K562 (cell line): ENCODE measurements at regions not wholly inside any gene's neighbourhood (a gene's known extent, or its start where the extent isn't known, plus 50 kb on each side); places are given as distances from the start of the nearest gene placed in this dataset.

ENCODE experiments used
- ATAC-seq: fragments of 200-7000 bp; cut with Tn5 transposase; 3 replicates; pipeline ENCODE4 v1.9.1; 2020; ENCODE audit warnings: moderate library complexity
- BruUV-seq: library from RNA; stranded (reverse); fragments of 400-500 nt; replicated peaks from 2 replicates; lab custom pipeline; 2021; lab: Mats Ljungman, UMichigan
- CTCF ChIA-PET: fragments of 300-600 bp; formaldehyde crosslinking; extraction: SDS; loops from one replicate; lab custom pipeline; 2021; ENCODE audit warnings: low intra/inter-chr PET ratio; lab: Yijun Ruan, JAX
- POLR2A ChIA-PET: fragments of 300-600, 350-650 bp; sonication (Branson Sonifier 250); formaldehyde crosslinking; extraction: SDS; loops from one replicate; lab custom pipeline; 2021; ENCODE audit warnings: antibody characterized with exemption, inconsistent platforms; lab: Yijun Ruan, JAX
- DNase-seq, 4 experiments: peaks; one replicate each; pipeline versions ENCODE4 v3.0.0 to v3.0.0-alpha.2; 2011 to 2018; ENCODE audit warnings: low spot score in 3 of 4, mixed read lengths in 3 of 4; ENCODE audit errors: extremely low read depth in 1 of 4
- FAIRE-seq: peaks from 2 replicates; lab custom pipeline; 2011; peaks lifted over from hg19 to GRCh38; lab: Jason Lieb, UNC
- H2AFZ ChIP-seq: 2 replicates; pipeline ENCODE4 v1.6.0; 2011; ENCODE audit warnings: low read depth, low read length, control low read depth, inconsistent platforms
- H3K27ac ChIP-seq: fragments of 200-600 bp; 3 replicates; pipeline ENCODE4 v1.8.0; 2011; ENCODE audit warnings: low read depth, mild to moderate bottlenecking, control low read depth, inconsistent platforms, low read length, moderate library complexity, mixed read lengths; ENCODE audit errors: extremely low read depth
- H3K27me3 ChIP-seq, 2 experiments: fragments of 300-600 bp in 1 of 2; 2 replicates in 1 of 2; 3 replicates in 1 of 2; pipeline versions ENCODE4 v1.6.0 to v1.8.0; 2011; ENCODE audit warnings: inconsistent platforms in 2 of 2, low read length in 2 of 2, mild to moderate bottlenecking in 1 of 2, mixed read lengths in 1 of 2, moderate library complexity in 1 of 2; ENCODE audit not compliant: control insufficient read depth in 2 of 2, insufficient read depth in 2 of 2
- H3K36me3 ChIP-seq: fragments of 300-600 bp; 3 replicates; pipeline ENCODE4 v1.8.0; 2011; ENCODE audit warnings: mild to moderate bottlenecking, low read length, inconsistent platforms; ENCODE audit not compliant: control insufficient read depth, insufficient read depth
- H3K4me1 ChIP-seq, 2 experiments: fragments of 200-600 bp in 1 of 2; replicated peaks in 1 of 2; 2 replicates in 1 of 2; 3 replicates in 1 of 2; pipeline versions ENCODE4 v1.5.1 to v1.8.0; 2011; ENCODE audit warnings: inconsistent platforms in 2 of 2, low read length in 2 of 2, mild to moderate bottlenecking in 1 of 2, mixed read lengths in 1 of 2, moderate library complexity in 1 of 2; ENCODE audit not compliant: control insufficient read depth in 2 of 2, insufficient read depth in 2 of 2
- H3K4me2 ChIP-seq: 2 replicates; pipeline ENCODE4 v1.6.1; 2011; ENCODE audit warnings: low read length, control low read depth, inconsistent platforms, mixed read lengths; ENCODE audit not compliant: insufficient read depth
- H3K4me3 ChIP-seq: fragments of 200-600 bp; sonication (generic), shearing (Covaris generic); 2 replicates; pipeline ENCODE4 v1.5.1; 2016; ENCODE audit warnings: control low read depth, inconsistent platforms
- H3K79me2 ChIP-seq: fragments of 200-600 bp; 3 replicates; pipeline ENCODE4 v1.8.0; 2011; ENCODE audit warnings: low read length, inconsistent platforms; ENCODE audit not compliant: control insufficient read depth, insufficient read depth
- H3K9ac ChIP-seq, 2 experiments: 2 replicates each; pipeline versions ENCODE4 v1.6.0 to v1.6.1; 2011; ENCODE audit warnings: low read depth in 2 of 2, low read length in 2 of 2, control low read depth in 1 of 2, inconsistent platforms in 1 of 2, mild to moderate bottlenecking in 1 of 2, mixed read lengths in 1 of 2; ENCODE audit not compliant: insufficient read depth in 1 of 2
- H3K9me1 ChIP-seq: one replicate; pipeline ENCODE4 v1.6.0; 2011; ENCODE audit warnings: inconsistent platforms, mild to moderate bottlenecking, low read length, moderate library complexity; ENCODE audit not compliant: control insufficient read depth, insufficient read depth
- H3K9me3 ChIP-seq: replicated peaks from 2 replicates; pipeline ENCODE4 v1.5.1; 2011; ENCODE audit warnings: low read depth, low read length, inconsistent platforms; ENCODE audit not compliant: control insufficient read depth, insufficient read depth
- H4K20me1 ChIP-seq: replicated peaks from 2 replicates; pipeline ENCODE4 v1.6.1; 2011; ENCODE audit warnings: low read length, inconsistent platforms, mixed read lengths; ENCODE audit not compliant: control insufficient read depth, insufficient read depth
- CTBP1 ChIP-seq: fragments of 450-650 bp; IDR thresholded peaks from 2 replicates; pipeline ENCODE4 v1.6.1; 2016; ENCODE audit warnings: borderline replicate concordance
- HDAC2 ChIP-seq: fragments of 450-650 bp; IDR thresholded peaks from 2 replicates; pipeline ENCODE4 v1.6.1; 2016; ENCODE audit warnings: mild to moderate bottlenecking
- NR1H2 ChIP-seq: sonication (generic); formaldehyde crosslinking; IDR thresholded peaks from 2 replicates; pipeline ENCODE4 v1.4.0; 2020; ENCODE audit warnings: mild to moderate bottlenecking, missing genetic modification reagents
- PTBP1 ChIP-seq: fragments of 200-400 bp; formaldehyde crosslinking; IDR thresholded peaks from 2 replicates; pipeline ENCODE4 v1.6.1; 2017; ENCODE audit warnings: low read depth, low read length
- SRSF9 ChIP-seq: fragments of 200-400 bp; formaldehyde crosslinking; IDR thresholded peaks from 2 replicates; pipeline ENCODE4 v1.6.1; 2017; ENCODE audit warnings: low read depth, low read length, borderline replicate concordance
- ZC3H11A ChIP-seq: IDR thresholded peaks from 2 replicates; pipeline ENCODE4 v1.6.1; 2012; ENCODE audit warnings: low read depth, low read length, improper control_type of control experiment
- ZFX ChIP-seq: sonication (generic); formaldehyde crosslinking; IDR thresholded peaks from 2 replicates; pipeline ENCODE4 v1.8.0; 2022; ENCODE audit warnings: mild to moderate bottlenecking, missing genetic modification reagents, moderate library complexity
- ZNF140 ChIP-seq: fragments of 250-450 bp; sonication (Bioruptor Pico); IDR thresholded peaks from 2 replicates; pipeline ENCODE4 v1.8.0; 2021; ENCODE audit warnings: moderate library complexity, mild to moderate bottlenecking, inconsistent platforms
- ZNF518B ChIP-seq: fragments of 250-450 bp; sonication (Bioruptor Pico); IDR thresholded peaks from 2 replicates; pipeline ENCODE4 v1.5.0; 2021; ENCODE audit warnings: mild to moderate bottlenecking, moderate library complexity
- ZNF707 ChIP-seq: fragments of 250-450 bp; sonication (Bioruptor Pico); conservative IDR thresholded peaks from 2 replicates; pipeline ENCODE4 v1.8.0; 2022; ENCODE audit warnings: inconsistent platforms, mild to moderate bottlenecking, moderate library complexity
- ZNF717 ChIP-seq: fragments of 250-450 bp; sonication (Bioruptor Pico); IDR thresholded peaks from 2 replicates; pipeline ENCODE4 v1.5.0; 2021
- WGBS: fragments of 100-300 bp; shearing (Covaris generic); methylation state at CpG from one replicate; pipeline ENCODE4 v1.1.6; 2016; ENCODE audit warnings: low coverage, mixed read lengths; ENCODE audit not compliant: insufficient coverage; ENCODE audit errors: missing lambda C conversion rate; 5-methylcytosine and 5-hydroxymethylcytosine counted together
- in situ Hi-C: fragments of 300-500 bp; cut with MboI; formaldehyde crosslinking; loops from 4 replicates; pipeline ENCODE4 v1.15.0; 2018; ENCODE audit warnings: inconsistent platforms, mixed read lengths
- intact Hi-C: fragments of 100-400 bp; cut with micrococcal nuclease; formaldehyde crosslinking; loops from 2 replicates; pipeline ENCODE4 v1.14.2; 2022
- TF ChIP-seq, protein P1 (sequence below): fragments of 450-650 bp; formaldehyde crosslinking; IDR thresholded peaks from 2 replicates; pipeline ENCODE4 v1.4.0; 2022; ENCODE audit warnings: missing genetic modification characterization
- TF ChIP-seq, protein P2 (sequence below): sonication (generic); formaldehyde crosslinking; IDR thresholded peaks from 2 replicates; pipeline ENCODE4 v1.8.0; 2023; ENCODE audit warnings: mild to moderate bottlenecking, missing genetic modification reagents
- TF ChIP-seq, protein P3 (sequence below): fragments of 450-650 bp; formaldehyde crosslinking; conservative IDR thresholded peaks from 2 replicates; pipeline ENCODE4 v1.4.0; 2022; ENCODE audit warnings: mild to moderate bottlenecking, missing genetic modification characterization
- TF ChIP-seq, protein P4 (sequence below): fragments of 250-450 bp; sonication (Bioruptor Pico); IDR thresholded peaks from 2 replicates; pipeline ENCODE4 v1.8.0; 2021; ENCODE audit warnings: moderate library complexity, mild to moderate bottlenecking, inconsistent platforms

DNA sequence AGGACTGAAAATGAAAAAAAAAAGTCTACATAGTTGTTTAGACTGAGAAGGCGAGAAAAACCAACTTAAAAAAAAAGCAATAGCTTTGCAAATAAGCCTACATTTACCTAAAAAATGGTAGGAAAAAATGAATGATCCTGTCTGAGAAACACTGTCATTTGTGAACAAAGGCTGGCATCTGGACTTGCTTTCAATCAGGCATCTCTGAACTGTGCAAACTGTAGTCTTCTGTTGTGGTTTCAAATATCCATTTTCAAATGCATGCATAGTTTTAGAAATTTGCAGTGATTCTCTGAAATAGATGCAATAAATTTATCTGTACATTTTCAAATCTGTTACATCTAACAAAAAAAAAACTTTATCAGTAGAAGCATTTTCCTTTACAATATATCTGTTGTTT is 106.1 kb upstream of the LUZP2 start:
- Histone ChIP-seq H3K36me3 (no peaks in the 10 kb centered on the region), H3K27ac (no peak overlapping the region), H3K4me1 (no peaks in the 10 kb centered on the region), H3K9me3 (no peaks in the 10 kb centered on the region), H3K27me3 (no peaks in the 10 kb centered on the region), H3K9ac (no peak overlapping the region), H3K4me3 (no peak overlapping the region), H4K20me1 (no peaks in the 10 kb centered on the region), H3K79me2 (no peaks in the 10 kb centered on the region), H3K4me2 (no peak overlapping the region), H2AFZ (no peak overlapping the region), H3K9me1 (no peaks in the 10 kb centered on the region)
- WGBS: 0% methylated on average over 1 of the region's 1 CpG
- DNase-seq (no peak), ATAC-seq (no peak), FAIRE-seq (no peak)
- CTCF ChIA-PET: no interaction called here
- in situ Hi-C loops (no loop called here), intact Hi-C loops (no loop called here)
- POLR2A ChIA-PET: no interaction called here
- no TSS peak for BruUV-seq
- no peak for TF ChIP-seq CTBP1
- TF ChIP-seq, protein P1, sequence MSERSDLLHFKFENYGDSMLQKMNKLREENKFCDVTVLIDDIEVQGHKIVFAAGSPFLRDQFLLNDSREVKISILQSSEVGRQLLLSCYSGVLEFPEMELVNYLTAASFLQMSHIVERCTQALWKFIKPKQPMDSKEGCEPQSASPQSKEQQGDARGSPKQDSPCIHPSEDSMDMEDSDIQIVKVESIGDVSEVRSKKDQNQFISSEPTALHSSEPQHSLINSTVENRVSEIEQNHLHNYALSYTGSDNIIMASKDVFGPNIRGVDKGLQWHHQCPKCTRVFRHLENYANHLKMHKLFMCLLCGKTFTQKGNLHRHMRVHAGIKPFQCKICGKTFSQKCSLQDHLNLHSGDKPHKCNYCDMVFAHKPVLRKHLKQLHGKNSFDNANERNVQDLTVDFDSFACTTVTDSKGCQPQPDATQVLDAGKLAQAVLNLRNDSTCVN (CRISPR knock-in tag): no peak
- TF ChIP-seq, protein P2, sequence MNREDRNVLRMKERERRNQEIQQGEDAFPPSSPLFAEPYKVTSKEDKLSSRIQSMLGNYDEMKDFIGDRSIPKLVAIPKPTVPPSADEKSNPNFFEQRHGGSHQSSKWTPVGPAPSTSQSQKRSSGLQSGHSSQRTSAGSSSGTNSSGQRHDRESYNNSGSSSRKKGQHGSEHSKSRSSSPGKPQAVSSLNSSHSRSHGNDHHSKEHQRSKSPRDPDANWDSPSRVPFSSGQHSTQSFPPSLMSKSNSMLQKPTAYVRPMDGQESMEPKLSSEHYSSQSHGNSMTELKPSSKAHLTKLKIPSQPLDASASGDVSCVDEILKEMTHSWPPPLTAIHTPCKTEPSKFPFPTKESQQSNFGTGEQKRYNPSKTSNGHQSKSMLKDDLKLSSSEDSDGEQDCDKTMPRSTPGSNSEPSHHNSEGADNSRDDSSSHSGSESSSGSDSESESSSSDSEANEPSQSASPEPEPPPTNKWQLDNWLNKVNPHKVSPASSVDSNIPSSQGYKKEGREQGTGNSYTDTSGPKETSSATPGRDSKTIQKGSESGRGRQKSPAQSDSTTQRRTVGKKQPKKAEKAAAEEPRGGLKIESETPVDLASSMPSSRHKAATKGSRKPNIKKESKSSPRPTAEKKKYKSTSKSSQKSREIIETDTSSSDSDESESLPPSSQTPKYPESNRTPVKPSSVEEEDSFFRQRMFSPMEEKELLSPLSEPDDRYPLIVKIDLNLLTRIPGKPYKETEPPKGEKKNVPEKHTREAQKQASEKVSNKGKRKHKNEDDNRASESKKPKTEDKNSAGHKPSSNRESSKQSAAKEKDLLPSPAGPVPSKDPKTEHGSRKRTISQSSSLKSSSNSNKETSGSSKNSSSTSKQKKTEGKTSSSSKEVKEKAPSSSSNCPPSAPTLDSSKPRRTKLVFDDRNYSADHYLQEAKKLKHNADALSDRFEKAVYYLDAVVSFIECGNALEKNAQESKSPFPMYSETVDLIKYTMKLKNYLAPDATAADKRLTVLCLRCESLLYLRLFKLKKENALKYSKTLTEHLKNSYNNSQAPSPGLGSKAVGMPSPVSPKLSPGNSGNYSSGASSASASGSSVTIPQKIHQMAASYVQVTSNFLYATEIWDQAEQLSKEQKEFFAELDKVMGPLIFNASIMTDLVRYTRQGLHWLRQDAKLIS (CRISPR knock-in tag): no peak
- no peak for TF ChIP-seq PTBP1
- TF ChIP-seq HDAC2: no peak
- no peak for TF ChIP-seq NR1H2 (CRISPR knock-in tag)
- TF ChIP-seq SRSF9: no peak
- TF ChIP-seq, protein P3, sequence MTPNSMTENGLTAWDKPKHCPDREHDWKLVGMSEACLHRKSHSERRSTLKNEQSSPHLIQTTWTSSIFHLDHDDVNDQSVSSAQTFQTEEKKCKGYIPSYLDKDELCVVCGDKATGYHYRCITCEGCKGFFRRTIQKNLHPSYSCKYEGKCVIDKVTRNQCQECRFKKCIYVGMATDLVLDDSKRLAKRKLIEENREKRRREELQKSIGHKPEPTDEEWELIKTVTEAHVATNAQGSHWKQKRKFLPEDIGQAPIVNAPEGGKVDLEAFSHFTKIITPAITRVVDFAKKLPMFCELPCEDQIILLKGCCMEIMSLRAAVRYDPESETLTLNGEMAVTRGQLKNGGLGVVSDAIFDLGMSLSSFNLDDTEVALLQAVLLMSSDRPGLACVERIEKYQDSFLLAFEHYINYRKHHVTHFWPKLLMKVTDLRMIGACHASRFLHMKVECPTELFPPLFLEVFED: no peak
- TF ChIP-seq ZNF518B (CRISPR knock-in tag): no peak
- TF ChIP-seq ZNF717 (CRISPR knock-in tag): no peak
- no peak for TF ChIP-seq ZC3H11A
- TF ChIP-seq, protein P4, sequence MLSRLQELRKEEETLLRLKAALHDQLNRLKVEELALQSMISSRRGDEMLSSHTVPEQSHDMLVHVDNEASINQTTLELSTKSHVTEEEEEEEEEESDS (CRISPR knock-in tag): no peak
- TF ChIP-seq ZNF707 (CRISPR knock-in tag): no peak
- TF ChIP-seq ZFX: no peak
- no peak for TF ChIP-seq ZNF140
